HG02610 (cell line): ENCODE measurements at regions not wholly inside any gene's neighbourhood (a gene's known extent, or its start where the extent isn't known, plus 50 kb on each side); places are given as distances from the start of the nearest gene placed in this dataset.
"Not testable (repeated sequence)": the region's sequence is repeated elsewhere in the genome, so short reads cannot be mapped to it uniquely, and the experiment has no call there.

ENCODE experiments used
- ATAC-seq: cut with Tn5 transposase; IDR thresholded peaks from one replicate; pipeline ENCODE4 v1.9.1; 2021; ENCODE audit warnings: mild to moderate bottlenecking, moderate library complexity; ENCODE audit not compliant: unreplicated experiment

- ATAC-seq = no peak
These were observed 202.1 kb upstream of the PRDM1 start for GRCh38 chr6:105884011-105884410.

GRCh38 chr6:105882828-105883227 lies 203.3 kb upstream of the PRDM1 start:
- no peak for ATAC-seq

GRCh38 chr6:105882121-105882803 lies 203.9 kb upstream of the PRDM1 start:
- no peak for ATAC-seq

- ATAC-seq = no peak
These were observed 204.5 kb upstream of the PRDM1 start for GRCh38 chr6:105881608-105882007.

GRCh38 chr6:105880030-105880492 lies 206.1 kb upstream of the PRDM1 start:
- peak; percentile 57 for ATAC-seq

- no peak for ATAC-seq
These were observed 207.0 kb upstream of the PRDM1 start for GRCh38 chr6:105879146-105879545.

- no peak for ATAC-seq
These were observed 210.0 kb upstream of the PRDM1 start for GRCh38 chr6:105875974-105876640.

GRCh38 chr6:105874835-105875626 lies 211.1 kb upstream of the PRDM1 start:
- ATAC-seq = no peak

- ATAC-seq = no peak
These were observed 212.3 kb upstream of the PRDM1 start for GRCh38 chr6:105873799-105874198.

- no peak for ATAC-seq
These were observed 212.9 kb upstream of the PRDM1 start for GRCh38 chr6:105873211-105873704.

- no peak for ATAC-seq
These were observed 213.9 kb upstream of the PRDM1 start for GRCh38 chr6:105872249-105872648.

- ATAC-seq = no peak
These were observed 214.6 kb upstream of the PRDM1 start for GRCh38 chr6:105871542-105871941.

GRCh38 chr6:105869835-105870440 lies 216.2 kb upstream of the PRDM1 start:
- ATAC-seq = no peak

- no peak for ATAC-seq
These were observed 217.2 kb upstream of the PRDM1 start for GRCh38 chr6:105868823-105869460.

- ATAC-seq = no peak
These were observed 218.3 kb upstream of the PRDM1 start for GRCh38 chr6:105867821-105868220.

- no peak for ATAC-seq
These were observed 218.9 kb upstream of the PRDM1 start for GRCh38 chr6:105867277-105867676.

GRCh38 chr6:105862936-105863607 lies 223.1 kb upstream of the PRDM1 start:
- no peak for ATAC-seq

GRCh38 chr6:105860927-105861326 lies 225.2 kb upstream of the PRDM1 start:
- not testable (repeated sequence) for ATAC-seq

GRCh38 chr6:105859457-105859856 lies 226.7 kb upstream of the PRDM1 start:
- no peak for ATAC-seq

- ATAC-seq = not testable (repeated sequence)
These were observed 227.5 kb upstream of the PRDM1 start for GRCh38 chr6:105858639-105859038.
